ENCODE measurements at regions not wholly inside any gene's neighbourhood (a gene's known extent, or its start where the extent isn't known, plus 50 kb on each side); places are given as distances from the start of the nearest gene placed in this dataset.

DNA sequence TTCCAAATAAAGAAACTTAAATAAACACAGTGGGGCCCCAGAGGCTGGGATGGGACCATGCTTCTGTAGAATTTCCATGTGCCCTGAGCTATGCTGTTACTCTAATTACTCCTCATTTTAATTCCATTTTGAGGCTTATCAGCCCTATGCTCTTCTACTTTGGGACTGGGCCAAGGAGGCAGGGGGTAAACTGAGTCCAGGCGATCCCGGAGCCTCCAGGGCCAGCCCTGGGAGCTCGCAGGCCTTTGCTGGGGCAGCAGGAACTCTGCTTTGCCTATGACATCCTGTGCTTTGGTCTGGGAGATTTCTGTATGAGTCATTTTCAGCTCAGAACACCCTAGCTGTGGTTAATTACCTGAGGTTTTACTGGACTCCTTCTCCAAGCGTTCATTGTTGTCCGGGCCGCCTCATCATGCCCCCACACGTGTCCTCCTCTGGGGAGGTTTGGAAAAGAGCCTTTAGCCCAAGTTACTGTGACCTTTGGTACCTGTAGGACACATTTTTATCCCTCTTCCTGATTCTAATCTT, 95.7 kb downstream of the RHOU start:
- H3K4me3 ChIP-seq (ENCODE audit: low read depth, low read length), result no peak overlapping the region
- no peak for TF ChIP-seq CTCF (IDR thresholded peaks at IDR 0.05; ENCODE audit: control insufficient read depth, extremely low read depth, insufficient read depth)
- no peak for DNase-seq (ENCODE audit: low read depth)

DNA sequence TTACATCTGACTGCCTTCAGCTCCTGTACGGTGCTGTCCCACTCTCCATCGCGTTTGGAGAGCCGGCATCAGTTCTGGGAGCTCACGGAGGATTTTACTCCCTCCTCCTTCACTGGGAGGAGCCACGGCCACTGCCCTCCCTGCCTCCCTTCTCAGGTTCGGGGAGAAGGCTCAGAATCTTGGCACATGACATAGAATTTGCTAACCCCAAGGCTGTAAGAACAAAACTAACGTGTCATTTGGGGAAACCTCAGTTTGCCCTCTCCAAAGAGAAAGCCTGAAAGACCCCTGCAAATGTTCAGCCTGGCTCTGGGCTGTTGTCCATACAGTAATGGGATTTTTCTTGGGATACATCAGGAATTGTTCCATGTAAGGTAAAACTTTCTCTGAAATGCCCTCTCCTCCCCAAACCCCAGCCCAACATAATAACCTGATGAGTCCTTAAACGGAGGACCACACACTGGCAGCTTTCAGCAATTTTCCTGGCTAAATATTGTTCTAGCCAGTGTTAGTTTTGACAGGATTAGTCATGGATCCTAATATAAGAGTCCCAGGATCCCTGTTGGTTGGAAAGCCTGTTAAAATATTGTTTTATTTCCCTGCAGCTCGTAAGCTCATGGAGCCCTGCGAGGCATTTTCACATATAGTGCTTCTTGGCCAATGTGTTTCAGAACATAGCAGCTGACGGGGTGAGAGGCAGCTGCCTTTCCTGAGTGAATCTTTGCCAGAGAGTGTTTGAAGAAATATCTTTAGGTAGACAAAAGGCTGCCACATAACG, 98.8 kb downstream of the RHOU start:
- no peak for TF ChIP-seq CTCF (IDR thresholded peaks at IDR 0.05; ENCODE audit: control insufficient read depth, extremely low read depth, insufficient read depth)
- no peak for DNase-seq (ENCODE audit: low read depth)
- no peak overlapping the region for H3K4me3 ChIP-seq (ENCODE audit: low read depth, low read length)

- no peak for TF ChIP-seq CTCF (IDR thresholded peaks at IDR 0.05; ENCODE audit: control insufficient read depth, extremely low read depth, insufficient read depth)
- DNase-seq (ENCODE audit: low read depth), result no peak
- H3K4me3 ChIP-seq (ENCODE audit: low read depth, low read length), result no peak overlapping the region
Observed at GRCh38 chr1:228835456-228835855, 100.2 kb downstream of the RHOU start.

- no peak overlapping the region for H3K4me3 ChIP-seq (ENCODE audit: low read depth, low read length)
- DNase-seq (ENCODE audit: low read depth), result no peak
- no peak for TF ChIP-seq CTCF (IDR thresholded peaks at IDR 0.05; ENCODE audit: control insufficient read depth, extremely low read depth, insufficient read depth)
Observed at GRCh38 chr1:228835911-228836310, 100.6 kb downstream of the RHOU start.

DNA sequence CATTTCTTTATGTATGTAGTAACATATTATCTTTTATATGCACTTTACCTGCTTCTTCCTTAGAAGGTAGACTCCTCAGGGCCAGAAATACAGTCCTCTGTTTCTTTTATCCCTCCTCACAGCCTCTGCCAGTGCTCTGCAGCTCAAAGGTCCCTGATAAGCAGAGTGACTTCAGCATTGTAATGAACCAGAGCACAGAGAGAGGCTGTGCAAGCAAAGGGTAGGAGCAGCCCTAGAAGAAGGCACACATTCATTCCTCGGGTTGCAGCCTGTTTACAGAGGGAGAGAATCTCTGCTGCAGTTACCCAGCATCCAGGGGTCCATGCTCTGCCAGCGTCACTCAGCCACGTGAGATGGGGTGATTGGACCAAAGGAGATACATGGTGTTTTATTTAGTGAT, 101.1 kb downstream of the RHOU start:
- no peak for DNase-seq (ENCODE audit: low read depth)
- no peak for TF ChIP-seq CTCF (IDR thresholded peaks at IDR 0.05; ENCODE audit: control insufficient read depth, extremely low read depth, insufficient read depth)
- no peak overlapping the region for H3K4me3 ChIP-seq (ENCODE audit: low read depth, low read length)

GRCh38 chr1:228837032-228837431, 101.8 kb downstream of the RHOU start:
- no peak for DNase-seq (ENCODE audit: low read depth)
- no peak for TF ChIP-seq CTCF (IDR thresholded peaks at IDR 0.05; ENCODE audit: control insufficient read depth, extremely low read depth, insufficient read depth)
- H3K4me3 ChIP-seq (ENCODE audit: low read depth, low read length), result no peak overlapping the region
